Esophagus (tissue), 2 donors: ENCODE measurements at regions not wholly inside any gene's neighbourhood (a gene's known extent, or its start where the extent isn't known, plus 50 kb on each side); places are given as distances from the start of the nearest gene placed in this dataset.

Experiments used
- H3K27ac ChIP-seq, 2 donors: one replicate each; pipeline ENCODE4 v1.5.1; 2013; ENCODE audit warnings: low read depth in 2 of 2, mild to moderate bottlenecking in 2 of 2, inconsistent platforms in 1 of 2, low read length in 1 of 2, moderate library complexity in 1 of 2
- H3K27me3 ChIP-seq, 2 donors: one replicate each; pipeline ENCODE4 v1.6.1; 2013; ENCODE audit warnings: low read length in 2 of 2, control low read depth in 1 of 2, mild to moderate bottlenecking in 1 of 2; ENCODE audit not compliant: insufficient read depth in 2 of 2, control insufficient read depth in 1 of 2
- H3K36me3 ChIP-seq, 2 donors: one replicate each; pipeline ENCODE4 v1.6.1; 2013; ENCODE audit warnings: low read length in 1 of 2; ENCODE audit not compliant: control insufficient read depth in 2 of 2, insufficient read depth in 2 of 2
- H3K4me1 ChIP-seq, 2 donors: one replicate each; pipeline ENCODE4 v1.6.1; 2013; ENCODE audit warnings: low read length in 1 of 2; ENCODE audit not compliant: control insufficient read depth in 2 of 2, insufficient read depth in 2 of 2
- H3K4me3 ChIP-seq, 2 donors: one replicate each; pipeline ENCODE4 v1.5.1; 2013; ENCODE audit warnings: low read length in 2 of 2, mild to moderate bottlenecking in 2 of 2, low read depth in 1 of 2, moderate library complexity in 1 of 2
- H3K9me3 ChIP-seq, 2 donors: one replicate each; pipeline ENCODE4 v1.6.1; 2013; ENCODE audit warnings: mild to moderate bottlenecking in 2 of 2, low read depth in 1 of 2, low read length in 1 of 2, moderate library complexity in 1 of 2; ENCODE audit not compliant: control insufficient read depth in 2 of 2, insufficient read depth in 1 of 2
- WGBS, 2 donors: extraction: QIAGEN DNeasy Blood & Tissue Kit; methylation state at CpG; one replicate each; pipeline ENCODE4 v1.1.7; 2013; 5-methylcytosine and 5-hydroxymethylcytosine counted together
- donor health status: healthy with polysubstance abuse.
- donor health status: Bipolar disorder and iron deficiency.

GRCh38 chr4:12265554-12265953 lies 836.9 kb upstream of the HS3ST1 start:
- Histone ChIP-seq H3K27ac (no peak overlapping the region), H3K27me3 (no peaks in the 10 kb centered on the region), H3K9me3 (peaks cover 0 to 3% of the 10 kb centered on the region in 2 donors), H3K4me1 (no peaks in the 10 kb centered on the region), H3K36me3 (no peaks in the 10 kb centered on the region), H3K4me3 (no peak overlapping the region)
- 74 to 86% methylated on average over 2 of the region's 2 CpGs for WGBS, 2 donors

DNA sequence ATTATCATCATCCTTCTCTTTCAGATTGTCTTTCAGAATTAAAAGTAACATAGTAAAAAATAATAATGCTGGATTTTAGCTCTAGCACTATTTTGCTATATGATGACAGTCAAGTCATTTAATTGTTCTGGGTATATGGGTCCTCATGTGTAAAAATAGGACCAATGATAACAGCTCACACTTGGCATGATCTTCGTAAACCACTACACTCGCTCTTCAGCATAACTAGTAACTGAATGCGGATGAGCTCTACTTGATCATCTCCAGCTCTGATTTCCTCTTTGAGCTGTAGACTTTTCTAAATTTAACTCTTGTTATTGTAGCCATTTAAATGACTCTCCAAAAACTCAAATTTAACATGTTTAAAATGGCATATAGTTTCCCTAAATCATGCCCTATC lies 831.8 kb upstream of the HS3ST1 start:
- H3K36me3 ChIP-seq = no peaks in the 10 kb centered on the region
- 94 to 96% methylated on average over 3 of the region's 3 CpGs for WGBS, 2 donors
- H3K27me3 ChIP-seq = no peaks in the 10 kb centered on the region
- H3K27ac ChIP-seq = no peak overlapping the region
- no peak overlapping the region for H3K4me3 ChIP-seq
- H3K9me3 ChIP-seq = peaks cover 0 to 2% of the 10 kb centered on the region in 2 donors
- H3K4me1 ChIP-seq = no peaks in the 10 kb centered on the region

DNA sequence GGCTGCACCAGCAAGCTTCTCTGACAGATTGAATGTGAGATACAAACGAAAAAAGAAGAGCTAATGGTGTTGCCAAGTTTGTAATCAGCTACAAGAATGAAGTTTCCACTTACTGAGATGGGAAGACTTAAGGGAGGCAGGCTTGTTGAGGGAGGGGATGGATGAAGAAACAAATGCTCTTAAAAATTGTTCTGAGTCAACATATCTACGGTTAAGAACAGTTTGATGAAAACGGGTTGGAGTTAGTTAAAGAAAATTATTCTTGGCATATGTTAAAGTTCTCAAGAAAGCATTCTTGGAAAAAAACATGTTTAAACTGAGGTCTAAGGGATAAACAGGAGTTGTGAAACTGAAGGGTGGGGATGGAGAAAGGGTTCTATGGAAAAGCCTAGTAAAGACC lies 816.3 kb upstream of the HS3ST1 start:
- Histone ChIP-seq H3K27ac (no peak overlapping the region), H3K36me3 (no peaks in the 10 kb centered on the region), H3K27me3 (no peaks in the 10 kb centered on the region), H3K4me3 (no peak overlapping the region), H3K9me3 (no peaks in the 10 kb centered on the region), H3K4me1 (no peaks in the 10 kb centered on the region)
- 27 to 44% methylated on average over 3 of the region's 3 CpGs for WGBS, 2 donors

GRCh38 chr4:12242354-12242753 lies 813.7 kb upstream of the HS3ST1 start:
- H3K27ac ChIP-seq = no peak overlapping the region
- H3K36me3 ChIP-seq = no peaks in the 10 kb centered on the region
- H3K27me3 ChIP-seq = no peaks in the 10 kb centered on the region
- no peaks in the 10 kb centered on the region for H3K4me1 ChIP-seq
- H3K4me3 ChIP-seq = no peak overlapping the region
- no peaks in the 10 kb centered on the region for H3K9me3 ChIP-seq
- 66 to 83% methylated on average over 2 of the region's 2 CpGs for WGBS, 2 donors

- no peak overlapping the region for H3K4me3 ChIP-seq
- 43% methylated on average over 3 of the region's 3 CpGs for WGBS, 2 donors
- no peak overlapping the region for H3K27ac ChIP-seq
- H3K27me3 ChIP-seq = no peaks in the 10 kb centered on the region
- no peaks in the 10 kb centered on the region for H3K4me1 ChIP-seq
- no peaks in the 10 kb centered on the region for H3K36me3 ChIP-seq
- H3K9me3 ChIP-seq = no peaks in the 10 kb centered on the region
These were observed 811.4 kb upstream of the HS3ST1 start for GRCh38 chr4:12239897-12240636.

DNA sequence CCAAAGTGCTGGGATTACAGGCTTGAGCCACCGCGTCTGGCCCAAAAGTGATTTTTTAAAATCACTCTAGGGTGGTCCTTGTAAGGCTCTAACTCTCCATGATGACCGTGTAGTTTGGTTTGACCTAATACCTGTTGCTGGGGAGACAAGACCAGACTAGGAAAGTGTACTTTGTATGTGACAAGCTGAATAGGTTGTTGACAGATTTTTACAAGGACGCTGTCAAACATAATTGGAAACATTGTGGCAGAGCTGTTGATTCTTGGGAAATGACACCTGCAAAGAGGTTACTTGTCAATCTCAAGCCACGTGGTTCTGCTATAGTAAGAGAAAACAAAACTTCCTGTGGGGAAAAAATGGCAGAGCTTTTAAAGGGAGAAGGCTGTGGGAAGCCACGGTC lies 802.4 kb upstream of the HS3ST1 start:
- Histone ChIP-seq H3K9me3 (peaks cover 0 to 2% of the 10 kb centered on the region in 2 donors), H3K4me1 (no peaks in the 10 kb centered on the region), H3K27me3 (no peaks in the 10 kb centered on the region), H3K4me3 (no peak overlapping the region), H3K36me3 (no peaks in the 10 kb centered on the region), H3K27ac (no peak overlapping the region)
- 58 to 63% methylated on average over 6 of the region's 6 CpGs for WGBS, 2 donors

- Histone ChIP-seq H3K27me3 (no peaks in the 10 kb centered on the region), H3K36me3 (no peaks in the 10 kb centered on the region), H3K9me3 (no peaks in the 10 kb centered on the region), H3K27ac (no peak overlapping the region), H3K4me1 (no peaks in the 10 kb centered on the region), H3K4me3 (no peak overlapping the region)
- WGBS, 2 donors = 69 to 78% methylated on average over 2 of the region's 2 CpGs
These were observed 792.3 kb upstream of the HS3ST1 start for GRCh38 chr4:12221031-12221430.

DNA sequence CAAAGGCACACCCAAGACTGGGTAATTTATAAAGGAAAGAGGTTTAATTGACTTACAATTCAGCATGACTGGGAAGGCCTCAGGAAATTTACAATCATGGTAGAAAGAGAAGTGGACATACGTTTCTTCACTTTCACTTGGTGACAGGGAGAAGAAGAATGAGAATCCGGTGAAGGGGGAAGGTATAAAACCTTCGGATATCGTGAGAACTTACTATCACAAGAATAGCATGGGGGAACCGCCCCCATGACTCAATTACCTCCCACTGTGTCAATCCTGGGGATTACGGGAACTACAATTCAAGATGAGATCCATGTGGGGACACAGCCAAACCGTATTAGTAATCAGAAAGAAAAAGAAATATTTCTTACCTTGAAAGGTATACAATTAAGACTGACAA lies 782.9 kb upstream of the HS3ST1 start:
- Histone ChIP-seq H3K36me3 (no peaks in the 10 kb centered on the region), H3K9me3 (no peaks in the 10 kb centered on the region), H3K4me1 (no peaks in the 10 kb centered on the region), H3K27me3 (no peaks in the 10 kb centered on the region), H3K4me3 (no peak overlapping the region), H3K27ac (no peak overlapping the region)
- WGBS, 2 donors = 73 to 83% methylated on average over 7 of the region's 7 CpGs

DNA sequence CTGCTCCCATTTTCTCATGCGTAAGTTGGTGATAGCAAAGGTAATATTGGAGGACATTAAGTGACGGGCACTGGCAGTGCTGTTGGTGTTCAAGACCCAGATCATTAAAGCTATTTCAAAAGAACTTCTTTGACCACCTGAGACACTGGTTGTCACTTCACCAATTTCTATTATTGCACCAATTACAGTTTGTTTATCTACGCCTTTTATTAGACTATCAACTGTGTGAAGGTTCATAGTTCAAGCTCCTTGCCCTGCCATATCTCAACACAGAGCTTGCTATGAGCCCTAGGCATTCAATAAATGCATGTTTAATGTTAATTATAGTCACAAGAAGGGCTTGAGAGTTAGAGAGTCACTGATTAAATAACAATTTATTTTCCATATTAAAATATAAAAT lies 778.7 kb upstream of the HS3ST1 start:
- Histone ChIP-seq H3K27me3 (no peaks in the 10 kb centered on the region), H3K36me3 (no peaks in the 10 kb centered on the region), H3K9me3 (no peaks in the 10 kb centered on the region), H3K4me3 (no peak overlapping the region), H3K4me1 (no peaks in the 10 kb centered on the region), H3K27ac (no peak overlapping the region)
- WGBS, 2 donors = 70 to 78% methylated on average over 3 of the region's 3 CpGs

DNA sequence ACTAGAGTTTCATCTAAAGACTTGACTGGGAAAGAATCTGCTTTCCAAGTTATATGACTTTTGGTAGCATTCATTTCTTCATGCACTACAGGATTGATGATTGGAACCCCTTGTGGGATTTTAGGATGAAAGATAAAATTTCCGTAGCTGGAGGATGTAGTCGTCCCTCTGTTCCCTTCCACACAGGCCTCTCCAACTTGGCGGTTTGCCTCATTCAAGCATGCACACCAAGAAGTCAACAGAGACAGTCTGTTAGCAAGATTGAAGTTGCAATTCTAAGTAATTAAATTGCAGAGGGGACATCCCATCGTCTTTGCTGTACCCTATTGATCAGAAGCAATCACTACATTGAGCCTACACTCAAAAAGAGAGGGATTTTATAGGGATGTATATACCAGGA lies 777.4 kb upstream of the HS3ST1 start:
- Histone ChIP-seq H3K36me3 (no peaks in the 10 kb centered on the region), H3K27me3 (no peaks in the 10 kb centered on the region), H3K9me3 (no peaks in the 10 kb centered on the region), H3K27ac (no peak overlapping the region), H3K4me3 (no peak overlapping the region), H3K4me1 (no peaks in the 10 kb centered on the region)
- WGBS, 2 donors = 68 to 77% methylated on average over 4 of the region's 4 CpGs
